ENCODE measurements at regions not wholly inside any gene's neighbourhood (a gene's known extent, or its start where the extent isn't known, plus 50 kb on each side); places are given as distances from the start of the nearest gene placed in this dataset.

DNA sequence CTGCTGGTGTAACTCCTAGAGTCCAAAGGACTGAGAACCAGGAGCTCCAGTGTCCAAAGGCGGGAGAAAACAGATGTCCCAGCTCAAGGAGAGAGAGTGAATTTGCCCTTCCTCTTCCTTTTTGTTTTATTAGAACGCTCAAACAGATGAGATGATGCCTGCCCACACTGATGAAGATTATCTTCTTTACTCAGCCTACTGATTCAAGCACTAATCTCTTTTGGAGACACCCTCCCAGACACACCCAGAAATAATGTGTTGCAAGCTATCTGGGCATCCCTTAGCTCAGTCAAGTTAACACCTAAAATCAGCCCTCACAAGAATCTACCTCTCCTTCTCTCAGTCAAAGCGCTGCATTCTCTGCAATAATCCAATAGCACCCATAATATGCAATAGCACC is 78.2 kb upstream of the BCL2L14 start:
- TF ChIP-seq, protein P1, sequence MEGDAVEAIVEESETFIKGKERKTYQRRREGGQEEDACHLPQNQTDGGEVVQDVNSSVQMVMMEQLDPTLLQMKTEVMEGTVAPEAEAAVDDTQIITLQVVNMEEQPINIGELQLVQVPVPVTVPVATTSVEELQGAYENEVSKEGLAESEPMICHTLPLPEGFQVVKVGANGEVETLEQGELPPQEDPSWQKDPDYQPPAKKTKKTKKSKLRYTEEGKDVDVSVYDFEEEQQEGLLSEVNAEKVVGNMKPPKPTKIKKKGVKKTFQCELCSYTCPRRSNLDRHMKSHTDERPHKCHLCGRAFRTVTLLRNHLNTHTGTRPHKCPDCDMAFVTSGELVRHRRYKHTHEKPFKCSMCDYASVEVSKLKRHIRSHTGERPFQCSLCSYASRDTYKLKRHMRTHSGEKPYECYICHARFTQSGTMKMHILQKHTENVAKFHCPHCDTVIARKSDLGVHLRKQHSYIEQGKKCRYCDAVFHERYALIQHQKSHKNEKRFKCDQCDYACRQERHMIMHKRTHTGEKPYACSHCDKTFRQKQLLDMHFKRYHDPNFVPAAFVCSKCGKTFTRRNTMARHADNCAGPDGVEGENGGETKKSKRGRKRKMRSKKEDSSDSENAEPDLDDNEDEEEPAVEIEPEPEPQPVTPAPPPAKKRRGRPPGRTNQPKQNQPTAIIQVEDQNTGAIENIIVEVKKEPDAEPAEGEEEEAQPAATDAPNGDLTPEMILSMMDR (IDR thresholded peaks at IDR 0.05 in 2 of 3, conservative IDR thresholded peaks at IDR 0.05 in 1 of 3; ENCODE audit: control insufficient read depth in 2 of 3, extremely low read depth in 1 of 3, insufficient read depth in 1 of 3, low read depth in 3 of 3, low read length in 3 of 3), result no peak
- TF ChIP-seq, protein P2, sequence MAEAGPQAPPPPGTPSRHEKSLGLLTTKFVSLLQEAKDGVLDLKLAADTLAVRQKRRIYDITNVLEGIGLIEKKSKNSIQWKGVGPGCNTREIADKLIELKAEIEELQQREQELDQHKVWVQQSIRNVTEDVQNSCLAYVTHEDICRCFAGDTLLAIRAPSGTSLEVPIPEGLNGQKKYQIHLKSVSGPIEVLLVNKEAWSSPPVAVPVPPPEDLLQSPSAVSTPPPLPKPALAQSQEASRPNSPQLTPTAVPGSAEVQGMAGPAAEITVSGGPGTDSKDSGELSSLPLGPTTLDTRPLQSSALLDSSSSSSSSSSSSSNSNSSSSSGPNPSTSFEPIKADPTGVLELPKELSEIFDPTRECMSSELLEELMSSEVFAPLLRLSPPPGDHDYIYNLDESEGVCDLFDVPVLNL (IDR thresholded peaks at IDR 0.05; ENCODE audit: low read depth, low read length), result no peak
- no peak for TF ChIP-seq NFIC (IDR thresholded peaks at IDR 0.05; ENCODE audit: low read depth, low read length)
- TF ChIP-seq ASH2L (IDR thresholded peaks at IDR 0.05; ENCODE audit: borderline replicate concordance, low read depth), result no peak

All from GM12878 (cell line).